NCI-H1092 (cell line): ENCODE measurements at regions not wholly inside any gene's neighbourhood (a gene's known extent, or its start where the extent isn't known, plus 50 kb on each side); places are given as distances from the start of the nearest gene placed in this dataset.
"Not testable (repeated sequence)": the region's sequence is repeated elsewhere in the genome, so short reads cannot be mapped to it uniquely, and the experiment has no call there.

ENCODE experiments used
- DNase-seq: peaks from one replicate; lab custom pipeline; 2025; lab: John Stamatoyannopoulos, UW

GRCh38 chr4:100633269-100633668 lies 115.4 kb upstream of the EMCN start:
- no peak for DNase-seq

- DNase-seq = peak; percentile 57
These were observed 114.3 kb upstream of the EMCN start for GRCh38 chr4:100632163-100632562.

GRCh38 chr4:100631281-100631968 lies 113.6 kb upstream of the EMCN start:
- DNase-seq = peak; percentile 51

GRCh38 chr4:100630341-100630740 lies 112.5 kb upstream of the EMCN start:
- DNase-seq = no peak

- no peak for DNase-seq
These were observed 92.0 kb upstream of the EMCN start for GRCh38 chr4:100609810-100610209.

GRCh38 chr4:100608651-100609050 lies 90.8 kb upstream of the EMCN start:
- not testable (repeated sequence) for DNase-seq

GRCh38 chr4:100605144-100605543 lies 87.3 kb upstream of the EMCN start:
- no peak for DNase-seq

- DNase-seq = no peak
These were observed 76.1 kb upstream of the EMCN start for GRCh38 chr4:100593935-100594334.

GRCh38 chr4:100591161-100591876 lies 73.5 kb upstream of the EMCN start:
- DNase-seq = peak; percentile 48

- no peak for DNase-seq
These were observed 72.5 kb upstream of the EMCN start for GRCh38 chr4:100590325-100590724.

GRCh38 chr4:100588076-100588475 lies 70.3 kb upstream of the EMCN start:
- no peak for DNase-seq

- no peak for DNase-seq
These were observed 64.3 kb upstream of the EMCN start for GRCh38 chr4:100582146-100582545.

GRCh38 chr4:100581337-100581736 lies 63.5 kb upstream of the EMCN start:
- no peak for DNase-seq

GRCh38 chr4:100576570-100576969 lies 58.7 kb upstream of the EMCN start:
- no peak for DNase-seq

- DNase-seq = no peak
These were observed 56.8 kb upstream of the EMCN start for GRCh38 chr4:100574607-100575006.

- DNase-seq = no peak
These were observed 51.4 kb upstream of the EMCN start for GRCh38 chr4:100569196-100569595.
